Thoracic aorta (tissue), 2 donors: ENCODE measurements at regions not wholly inside any gene's neighbourhood (a gene's known extent, or its start where the extent isn't known, plus 50 kb on each side); places are given as distances from the start of the nearest gene placed in this dataset.

Experiments used
- ATAC-seq: fragments of 150-250 bp; one replicate; pipeline ENCODE4 v1.8.0; 2017; ENCODE audit warnings: low read depth; ENCODE audit not compliant: insufficient number of reproducible peaks, low FRiP score
- DNase-seq: peaks from one replicate; pipeline ENCODE4 v3.0.0-alpha.2; 2020; ENCODE audit warnings: low spot score
- H3K27ac ChIP-seq, 2 donors: fragments of 200-600 bp; sonication (generic); 1 replicate in 1 of 2; 2 replicates in 1 of 2; pipeline ENCODE4 v1.5.1; 2016; ENCODE audit warnings: mild to moderate bottlenecking in 2 of 2, moderate library complexity in 2 of 2
- H3K27me3 ChIP-seq: fragments of 200-600 bp; sonication (generic); replicated peaks from 2 replicates; pipeline ENCODE4 v1.6.0; 2016; ENCODE audit warnings: mild to moderate bottlenecking; ENCODE audit not compliant: insufficient read depth
- H3K36me3 ChIP-seq: fragments of 200-600 bp; sonication (generic); one replicate; pipeline ENCODE4 v1.5.1; 2016
- H3K4me1 ChIP-seq, 2 donors: fragments of 200-600 bp; sonication (generic); 1 replicate in 1 of 2; 2 replicates in 1 of 2; pipeline versions ENCODE4 v1.5.1 to v1.6.0; 2016; ENCODE audit warnings: low read depth in 2 of 2, mild to moderate bottlenecking in 1 of 2; ENCODE audit not compliant: control insufficient read depth in 1 of 2
- H3K4me3 ChIP-seq: fragments of 200-600 bp; sonication (generic); 2 replicates; pipeline ENCODE4 v1.5.1; 2016; ENCODE audit warnings: mild to moderate bottlenecking
- H3K9me3 ChIP-seq: fragments of 200-600 bp; sonication (generic); 2 replicates; pipeline ENCODE4 v1.5.1; 2016
- CTCF ChIP-seq: fragments of 200-600 bp; sonication (generic); IDR thresholded peaks from one replicate; pipeline ENCODE4 v1.5.1; 2019; ENCODE audit warnings: antibody characterized with exemption

GRCh38 chr17:33798308-33798707, 456.8 kb upstream of the CCL2 start:
- Histone ChIP-seq H3K27me3 (no peaks in the 10 kb centered on the region), H3K36me3 (no peaks in the 10 kb centered on the region), H3K4me3 (no peak overlapping the region), H3K9me3 (no peaks in the 10 kb centered on the region), H3K27ac (no peak overlapping the region), H3K4me1 (no peaks in the 10 kb centered on the region)
- no peak for TF ChIP-seq CTCF
- no peak for ATAC-seq
- no peak for DNase-seq

DNA sequence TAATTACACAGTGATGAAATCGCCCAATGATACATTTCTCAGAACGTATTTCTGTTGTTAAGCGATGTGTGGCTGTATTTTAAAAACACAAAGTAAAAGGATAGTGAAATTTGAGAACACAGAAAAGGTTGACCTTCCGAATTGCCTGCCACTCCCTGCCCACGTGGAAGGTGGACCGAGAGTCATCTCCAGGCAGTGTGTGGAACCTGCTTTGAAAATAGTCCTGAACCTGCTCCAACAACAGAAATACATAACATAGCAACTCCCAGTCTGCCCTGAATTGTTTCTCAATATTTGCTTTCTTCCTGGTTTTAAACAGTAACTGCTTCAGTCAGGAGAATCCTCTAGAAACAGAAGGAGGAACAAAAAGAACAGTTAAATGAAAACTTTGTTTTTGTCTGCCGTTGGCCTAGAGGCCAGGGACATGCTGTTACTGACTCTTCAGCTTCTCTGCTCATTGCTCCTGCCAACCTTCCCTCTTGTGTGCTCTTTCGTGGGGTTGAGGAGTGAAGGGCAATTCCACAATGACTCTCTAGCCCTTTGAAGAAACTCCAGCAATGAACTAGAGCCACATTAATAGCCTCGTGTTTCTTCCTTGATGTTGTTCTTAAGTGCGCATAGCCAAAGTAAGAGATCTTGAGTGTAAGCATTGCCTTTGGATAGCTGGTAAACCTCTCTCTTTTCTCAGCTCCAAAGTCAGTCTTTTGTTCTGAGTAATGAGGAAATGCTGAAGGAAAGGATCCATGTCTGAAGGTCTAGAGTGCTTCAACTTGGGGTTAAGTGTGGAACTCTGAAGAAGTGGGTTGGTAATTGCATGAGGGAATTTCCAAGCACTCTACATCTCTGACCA, 452.5 kb upstream of the CCL2 start:
- ATAC-seq, result no peak
- peak overlapping the region in 1 of 2 donors; percentile 31 for H3K27ac ChIP-seq
- H3K9me3 ChIP-seq, result no peaks in the 10 kb centered on the region
- H3K36me3 ChIP-seq, result no peaks in the 10 kb centered on the region
- no peak for DNase-seq
- no peaks in the 10 kb centered on the region for H3K4me1 ChIP-seq
- no peak overlapping the region for H3K4me3 ChIP-seq
- TF ChIP-seq CTCF, result no peak
- no peaks in the 10 kb centered on the region for H3K27me3 ChIP-seq

DNA sequence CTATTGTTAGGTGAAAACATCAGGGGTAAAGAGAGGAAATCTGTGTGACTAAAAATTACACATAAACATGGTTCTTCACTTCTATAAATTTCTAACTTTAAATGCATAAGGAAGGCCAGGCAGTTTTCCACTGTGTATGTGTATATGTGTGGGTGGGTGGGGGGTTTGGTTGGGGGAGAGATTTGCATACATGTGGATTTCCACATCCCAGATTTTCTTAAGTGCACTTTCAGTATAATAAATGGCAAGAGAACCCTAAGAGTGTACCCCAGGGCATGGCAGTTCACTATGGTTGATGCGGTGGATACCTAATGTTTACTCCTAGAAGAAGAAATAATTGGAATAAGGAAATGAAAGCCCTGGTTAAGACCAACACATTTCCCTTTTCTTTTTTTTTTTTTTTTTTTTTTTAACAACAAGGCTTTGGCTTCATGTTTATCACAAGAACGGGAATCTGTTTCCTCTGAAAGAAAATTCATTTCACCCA, 451.8 kb upstream of the CCL2 start:
- no peaks in the 10 kb centered on the region for H3K27me3 ChIP-seq
- no peaks in the 10 kb centered on the region for H3K36me3 ChIP-seq
- no peaks in the 10 kb centered on the region for H3K4me1 ChIP-seq
- no peaks in the 10 kb centered on the region for H3K9me3 ChIP-seq
- DNase-seq (no peak), ATAC-seq (no peak)
- H3K27ac ChIP-seq, result peak overlapping the region in 1 of 2 donors; percentile 31
- H3K4me3 ChIP-seq, result no peak overlapping the region
- TF ChIP-seq CTCF, result no peak

GRCh38 chr17:33803686-33804085, 451.4 kb upstream of the CCL2 start:
- DNase-seq (no peak), ATAC-seq (no peak)
- no peaks in the 10 kb centered on the region for H3K9me3 ChIP-seq
- no peaks in the 10 kb centered on the region for H3K27me3 ChIP-seq
- H3K27ac ChIP-seq, result no peak overlapping the region
- H3K36me3 ChIP-seq, result no peaks in the 10 kb centered on the region
- H3K4me3 ChIP-seq, result no peak overlapping the region
- no peak for TF ChIP-seq CTCF
- H3K4me1 ChIP-seq, result no peaks in the 10 kb centered on the region

- no peak for DNase-seq
- Histone ChIP-seq H3K4me1 (no peaks in the 10 kb centered on the region), H3K4me3 (no peak overlapping the region), H3K36me3 (no peaks in the 10 kb centered on the region), H3K27ac (no peak overlapping the region), H3K27me3 (no peaks in the 10 kb centered on the region), H3K9me3 (no peaks in the 10 kb centered on the region)
- no peak for TF ChIP-seq CTCF
- ATAC-seq, result no peak
Observed at GRCh38 chr17:33804401-33804800, 450.7 kb upstream of the CCL2 start.
